Colonic mucosa (tissue), 4 donors: ENCODE measurements at regions not wholly inside any gene's neighbourhood (a gene's known extent, or its start where the extent isn't known, plus 50 kb on each side); places are given as distances from the start of the nearest gene placed in this dataset.

Source experiments
- DNase-seq: peaks from one replicate; pipeline ENCODE4 v3.0.0-alpha.2; 2020
- H3K27ac ChIP-seq: fragments of 200-600 bp; one replicate; pipeline ENCODE4 v1.8.0; 2021
- H3K27me3 ChIP-seq: fragments of 200-600 bp; one replicate; pipeline ENCODE4 v1.8.0; 2021
- H3K36me3 ChIP-seq: fragments of 200-600 bp; one replicate; pipeline ENCODE4 v1.8.0; 2021
- H3K4me1 ChIP-seq: fragments of 200-600 bp; one replicate; pipeline ENCODE4 v1.8.0; 2021; ENCODE audit warnings: mild to moderate bottlenecking
- H3K4me3 ChIP-seq: fragments of 200-600 bp; one replicate; pipeline ENCODE4 v1.8.0; 2021
- H3K9ac ChIP-seq, 2 donors: one replicate each; pipeline ENCODE4 v1.7.0; 2013; ENCODE audit warnings: control low read depth in 2 of 2, low read depth in 2 of 2, low read length in 2 of 2
- H3K9me3 ChIP-seq: fragments of 200-600 bp; one replicate; pipeline ENCODE4 v1.8.0; 2021
- intact Hi-C: fragments of 100-400 bp; cut with DNase I; formaldehyde crosslinking; loops from one replicate; pipeline ENCODE4 v1.14.1; 2022
- TF ChIP-seq, protein P1 (sequence below): fragments of 200-600 bp; IDR thresholded peaks from one replicate; pipeline ENCODE4 v1.8.0; 2022; ENCODE audit warnings: antibody characterized with exemption, mild to moderate bottlenecking
- donor health status: healthy.
- donor health status: DM: no; HTN: no; CAD: no.
- donor health status: DM: no; HTN: no; CAD: no.

DNA sequence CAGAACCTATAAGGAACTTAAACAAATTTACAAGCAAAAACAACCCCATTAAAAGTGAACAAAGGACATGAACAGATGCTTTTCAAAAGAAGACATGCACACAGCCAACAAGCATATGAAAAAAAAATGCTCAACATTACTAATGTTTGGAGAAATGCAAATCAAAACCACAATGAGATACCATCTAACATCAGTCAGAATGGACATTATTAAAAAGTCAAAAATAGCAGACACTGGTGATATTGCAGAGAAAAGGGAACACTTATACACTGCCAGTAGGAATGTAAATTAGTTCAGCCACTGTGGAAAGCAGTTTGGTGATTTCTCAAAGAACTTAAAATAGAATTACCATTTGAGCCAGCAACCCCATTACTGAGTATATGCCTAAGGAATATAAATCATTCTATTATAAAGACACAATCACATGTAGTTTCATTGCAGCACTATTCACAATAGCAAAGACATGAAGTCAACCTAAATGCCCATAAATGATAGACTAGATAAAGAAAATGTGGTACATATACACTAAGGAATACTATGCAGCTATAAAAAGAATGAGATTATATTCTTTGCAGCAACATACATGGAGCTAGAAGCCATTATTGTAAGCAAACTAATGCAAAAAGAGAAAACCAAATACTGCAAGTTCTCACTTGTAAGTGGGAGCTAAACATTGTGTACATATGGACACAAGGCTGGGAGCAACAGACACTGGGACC lies 1509.4 kb downstream of the TECRL start:
- TF ChIP-seq, protein P1, sequence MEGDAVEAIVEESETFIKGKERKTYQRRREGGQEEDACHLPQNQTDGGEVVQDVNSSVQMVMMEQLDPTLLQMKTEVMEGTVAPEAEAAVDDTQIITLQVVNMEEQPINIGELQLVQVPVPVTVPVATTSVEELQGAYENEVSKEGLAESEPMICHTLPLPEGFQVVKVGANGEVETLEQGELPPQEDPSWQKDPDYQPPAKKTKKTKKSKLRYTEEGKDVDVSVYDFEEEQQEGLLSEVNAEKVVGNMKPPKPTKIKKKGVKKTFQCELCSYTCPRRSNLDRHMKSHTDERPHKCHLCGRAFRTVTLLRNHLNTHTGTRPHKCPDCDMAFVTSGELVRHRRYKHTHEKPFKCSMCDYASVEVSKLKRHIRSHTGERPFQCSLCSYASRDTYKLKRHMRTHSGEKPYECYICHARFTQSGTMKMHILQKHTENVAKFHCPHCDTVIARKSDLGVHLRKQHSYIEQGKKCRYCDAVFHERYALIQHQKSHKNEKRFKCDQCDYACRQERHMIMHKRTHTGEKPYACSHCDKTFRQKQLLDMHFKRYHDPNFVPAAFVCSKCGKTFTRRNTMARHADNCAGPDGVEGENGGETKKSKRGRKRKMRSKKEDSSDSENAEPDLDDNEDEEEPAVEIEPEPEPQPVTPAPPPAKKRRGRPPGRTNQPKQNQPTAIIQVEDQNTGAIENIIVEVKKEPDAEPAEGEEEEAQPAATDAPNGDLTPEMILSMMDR = no peak

DNA sequence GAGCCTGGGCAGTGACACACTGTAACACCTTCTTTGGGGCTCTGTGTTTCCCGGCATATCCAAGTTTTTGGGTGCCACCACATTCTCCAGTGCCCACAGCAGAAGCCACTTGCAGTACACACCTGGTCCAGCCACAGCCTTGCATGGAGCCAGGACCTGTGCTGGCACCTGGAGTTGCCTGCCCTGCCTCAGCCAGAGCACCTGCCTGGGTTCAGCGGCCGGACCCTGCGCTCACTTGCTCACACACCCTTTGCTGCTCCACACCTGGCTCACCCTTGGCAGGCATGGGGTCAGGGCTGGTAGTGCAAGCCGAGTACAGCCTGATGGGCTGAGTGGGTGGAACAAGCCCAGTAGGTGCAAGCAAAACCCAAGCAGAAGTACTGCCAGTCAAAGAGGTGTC lies 1511.1 kb downstream of the TECRL start:
- Histone ChIP-seq H3K9ac (no peak overlapping the region), H3K36me3 (no peaks in the 10 kb centered on the region), H3K27me3 (no peaks in the 10 kb centered on the region), H3K4me3 (no peak overlapping the region), H3K9me3 (no peaks in the 10 kb centered on the region), H3K27ac (no peak overlapping the region), H3K4me1 (no peaks in the 10 kb centered on the region)
- TF ChIP-seq, protein P1 = no peak
- intact Hi-C loops = no loop called here
- no peak for DNase-seq

More for the DNA sequence above, 1509.4 kb downstream of the TECRL start:
- no peak overlapping the region for H3K9ac ChIP-seq
- no peaks in the 10 kb centered on the region for H3K4me1 ChIP-seq
- H3K27me3 ChIP-seq = no peaks in the 10 kb centered on the region
- no peaks in the 10 kb centered on the region for H3K9me3 ChIP-seq
- H3K27ac ChIP-seq = no peak overlapping the region
- DNase-seq = no peak
- H3K4me3 ChIP-seq = no peak overlapping the region
- intact Hi-C loops = no loop called here
- H3K36me3 ChIP-seq = no peaks in the 10 kb centered on the region

DNA sequence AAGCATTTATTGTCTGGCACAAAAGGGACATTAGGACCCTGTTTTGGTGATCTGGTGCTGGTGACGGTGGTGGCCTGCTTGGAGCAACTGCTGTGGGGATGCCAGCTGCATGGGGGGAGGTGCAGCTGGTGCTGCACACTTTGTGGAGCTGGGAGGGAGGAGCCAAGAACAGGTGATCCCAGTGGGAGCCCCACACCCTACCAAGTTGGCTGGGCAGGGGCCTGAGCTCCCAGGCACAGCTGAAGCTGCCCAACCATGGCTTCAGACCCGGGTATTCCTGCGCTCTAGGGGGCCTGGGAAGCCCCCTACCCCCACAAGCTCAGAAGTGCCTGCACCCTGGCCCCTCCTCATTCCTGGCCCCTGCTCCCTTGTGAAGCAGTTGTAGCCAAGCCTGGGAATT lies 1512.5 kb downstream of the TECRL start:
- Histone ChIP-seq H3K27ac (no peak overlapping the region), H3K36me3 (no peaks in the 10 kb centered on the region), H3K9me3 (no peaks in the 10 kb centered on the region), H3K27me3 (no peaks in the 10 kb centered on the region), H3K9ac (no peak overlapping the region), H3K4me1 (no peaks in the 10 kb centered on the region), H3K4me3 (no peak overlapping the region)
- TF ChIP-seq, protein P1 = no peak
- intact Hi-C loops = no loop called here
- DNase-seq = no peak

DNA sequence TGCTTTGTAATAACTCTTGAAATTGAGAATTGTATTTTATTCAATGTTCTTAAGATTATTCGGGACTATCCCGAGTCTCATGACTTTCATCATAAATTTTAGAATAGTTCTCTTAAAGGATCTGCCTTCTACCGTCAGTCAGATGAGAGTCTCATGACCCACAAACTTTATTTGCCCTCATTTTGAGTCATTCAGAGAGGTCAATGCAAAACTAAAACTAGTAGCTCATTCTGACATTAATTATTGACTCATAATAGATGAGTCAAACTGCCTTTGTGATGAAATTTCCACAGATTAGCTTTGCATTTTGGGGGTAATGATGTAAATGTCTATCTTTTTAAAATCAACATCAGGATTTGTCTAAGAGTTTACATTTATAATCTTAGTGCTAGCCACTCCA lies 1527.3 kb downstream of the TECRL start:
- Histone ChIP-seq H3K4me1 (no peaks in the 10 kb centered on the region), H3K27ac (no peak overlapping the region), H3K4me3 (no peak overlapping the region), H3K36me3 (no peaks in the 10 kb centered on the region), H3K27me3 (no peaks in the 10 kb centered on the region), H3K9ac (no peak overlapping the region), H3K9me3 (no peaks in the 10 kb centered on the region)
- intact Hi-C loops = no loop called here
- TF ChIP-seq, protein P1 = no peak
- DNase-seq = no peak

DNA sequence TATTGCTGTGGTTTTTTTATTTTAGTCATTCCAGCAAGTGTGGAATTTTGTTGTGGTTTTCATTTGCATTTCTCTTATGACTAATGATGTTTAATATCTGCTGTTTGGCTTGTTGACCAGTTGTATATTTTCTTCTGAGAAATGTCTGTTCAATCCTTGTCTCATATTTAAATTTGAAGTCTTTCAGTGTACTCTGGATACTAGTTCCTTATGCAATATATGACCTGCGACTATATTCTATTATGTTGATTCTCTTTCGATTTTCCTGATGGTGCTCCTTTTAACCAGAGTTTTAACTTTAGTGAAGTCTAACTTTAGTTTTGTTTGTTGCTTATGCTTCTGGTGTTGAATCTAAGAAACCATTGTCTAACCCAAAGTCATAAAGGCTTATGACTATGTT lies 1528.0 kb downstream of the TECRL start:
- Histone ChIP-seq H3K9ac (no peak overlapping the region), H3K27ac (no peak overlapping the region), H3K36me3 (no peaks in the 10 kb centered on the region), H3K4me1 (no peaks in the 10 kb centered on the region), H3K4me3 (no peak overlapping the region), H3K27me3 (no peaks in the 10 kb centered on the region), H3K9me3 (no peaks in the 10 kb centered on the region)
- TF ChIP-seq, protein P1 = no peak
- DNase-seq = no peak
- intact Hi-C loops = no loop called here
